ENCODE measurements at regions not wholly inside any gene's neighbourhood (a gene's known extent, or its start where the extent isn't known, plus 50 kb on each side); places are given as distances from the start of the nearest gene placed in this dataset.

- H3K9ac ChIP-seq (ENCODE audit: extremely low read depth, insufficient read length, low read length): no peak overlapping the region
- no peaks in the 10 kb centered on the region for H3K27me3 ChIP-seq (ENCODE audit: insufficient read depth, low read length)
- no peak overlapping the region for H2AK5ac ChIP-seq (ENCODE audit: insufficient read length, low read length)
- H3K9me3 ChIP-seq (ENCODE audit: control insufficient read depth, low read depth, low read length): no peaks in the 10 kb centered on the region
- Mint-ChIP-seq H3K4me3 (no peak overlapping the region), H3K36me3 (ENCODE audit: insufficient read depth in 1 of 3, low read depth in 3 of 3) (no peaks in the 10 kb centered on the region), H3K27ac (no peak overlapping the region), H3K9me3 (no peaks in the 10 kb centered on the region), H3K27me3 (ENCODE audit: low read depth) (no peaks in the 10 kb centered on the region), H3K4me1 (no peaks in the 10 kb centered on the region)
- no peak overlapping the region for H2AFZ ChIP-seq (ENCODE audit: low read length)
- H3K23me2 ChIP-seq (ENCODE audit: insufficient read length, low read depth, low read length, poor library complexity, severe bottlenecking): no peaks in the 10 kb centered on the region
- no peak overlapping the region for H2BK120ac ChIP-seq (ENCODE audit: low read depth, low read length, poor library complexity, severe bottlenecking)
- H2BK12ac ChIP-seq (ENCODE audit: insufficient read length, low read depth, low read length): no peak overlapping the region
- H3K4ac ChIP-seq (ENCODE audit: low read depth, low read length): no peak overlapping the region
- no peaks in the 10 kb centered on the region for H3K79me1 ChIP-seq (ENCODE audit: insufficient read depth, low read depth, low read length, poor library complexity, severe bottlenecking)
- H4K5ac ChIP-seq (ENCODE audit: insufficient read length, low read depth, low read length): no peak overlapping the region
- H4K91ac ChIP-seq (ENCODE audit: insufficient read length, low read depth, low read length): no peak overlapping the region
- no peak overlapping the region for H3K56ac ChIP-seq (ENCODE audit: insufficient read length, low read depth, low read length)
- no peak overlapping the region for H2BK15ac ChIP-seq (ENCODE audit: low read depth, low read length)
- H4K8ac ChIP-seq (replicated peaks; ENCODE audit: insufficient read length, low read depth, low read length): no peak overlapping the region
- TF ChIP-seq, protein P1, sequence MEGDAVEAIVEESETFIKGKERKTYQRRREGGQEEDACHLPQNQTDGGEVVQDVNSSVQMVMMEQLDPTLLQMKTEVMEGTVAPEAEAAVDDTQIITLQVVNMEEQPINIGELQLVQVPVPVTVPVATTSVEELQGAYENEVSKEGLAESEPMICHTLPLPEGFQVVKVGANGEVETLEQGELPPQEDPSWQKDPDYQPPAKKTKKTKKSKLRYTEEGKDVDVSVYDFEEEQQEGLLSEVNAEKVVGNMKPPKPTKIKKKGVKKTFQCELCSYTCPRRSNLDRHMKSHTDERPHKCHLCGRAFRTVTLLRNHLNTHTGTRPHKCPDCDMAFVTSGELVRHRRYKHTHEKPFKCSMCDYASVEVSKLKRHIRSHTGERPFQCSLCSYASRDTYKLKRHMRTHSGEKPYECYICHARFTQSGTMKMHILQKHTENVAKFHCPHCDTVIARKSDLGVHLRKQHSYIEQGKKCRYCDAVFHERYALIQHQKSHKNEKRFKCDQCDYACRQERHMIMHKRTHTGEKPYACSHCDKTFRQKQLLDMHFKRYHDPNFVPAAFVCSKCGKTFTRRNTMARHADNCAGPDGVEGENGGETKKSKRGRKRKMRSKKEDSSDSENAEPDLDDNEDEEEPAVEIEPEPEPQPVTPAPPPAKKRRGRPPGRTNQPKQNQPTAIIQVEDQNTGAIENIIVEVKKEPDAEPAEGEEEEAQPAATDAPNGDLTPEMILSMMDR (conservative IDR thresholded peaks at IDR 0.05): no peak
- no peak overlapping the region for H3T11ph ChIP-seq (ENCODE audit: low read length)
- no peaks in the 10 kb centered on the region for H3K79me2 ChIP-seq (ENCODE audit: insufficient read depth, low read length)
- H4K20me1 ChIP-seq (ENCODE audit: control insufficient read depth, insufficient read depth, insufficient read length): no peaks in the 10 kb centered on the region
- no peak overlapping the region for H2BK20ac ChIP-seq (ENCODE audit: low read depth, low read length, poor library complexity, severe bottlenecking)
- H3K4me1 ChIP-seq (ENCODE audit: insufficient read depth, low read length): no peaks in the 10 kb centered on the region
- no peak overlapping the region for H3K27ac ChIP-seq (ENCODE audit: insufficient read length, low read depth, low read length)
- no peak for DNase-seq
- H2BK5ac ChIP-seq (ENCODE audit: insufficient read length, low read length): no peak overlapping the region
- H3K18ac ChIP-seq (ENCODE audit: insufficient read length, low read depth, low read length): no peak overlapping the region
- no peak overlapping the region for H3K4me2 ChIP-seq (ENCODE audit: insufficient read depth, insufficient read length, low read length)
- H3K23ac ChIP-seq (ENCODE audit: insufficient read length, low read depth, low read length): no peak overlapping the region
- H3K14ac ChIP-seq (ENCODE audit: insufficient read depth, low read length): no peak overlapping the region
Observed at GRCh38 chr4:59341506-59341905, 1858.6 kb upstream of the ADGRL3 start.

Measured in H9 (cell line).